Endothelial cell of umbilical vein (primary cell): ENCODE measurements at regions not wholly inside any gene's neighbourhood (a gene's known extent, or its start where the extent isn't known, plus 50 kb on each side); places are given as distances from the start of the nearest gene placed in this dataset.

Source experiments
- BruUV-seq: library from RNA; stranded (reverse); fragments of 400-500 nt; replicated peaks from 2 replicates; lab custom pipeline; 2021; lab: Mats Ljungman, UMichigan
- CTCF ChIA-PET: fragments of 300-600, 350-600 bp; sonication (Branson Sonifier 250); formaldehyde crosslinking; loops from one replicate; lab custom pipeline; 2021; ENCODE audit warnings: antibody characterized with exemption, inconsistent platforms; lab: Charles Lee
- POLR2A ChIA-PET: fragments of 300-600, 350-600 bp; sonication (Branson Sonifier 250); formaldehyde crosslinking; loops from one replicate; lab custom pipeline; 2021; ENCODE audit warnings: antibody characterized with exemption, inconsistent platforms; lab: Charles Lee
- DNase-seq: peaks from one replicate; pipeline ENCODE4 v3.0.0-alpha.2; 2011; ENCODE audit warnings: low read depth, low spot score
- FAIRE-seq: peaks from 2 replicates; lab custom pipeline; 2011; peaks lifted over from hg19 to GRCh38; lab: Jason Lieb, UNC
- H2AFZ ChIP-seq: 2 replicates; pipeline ENCODE4 v1.6.0; 2012; ENCODE audit warnings: low read depth, low read length, control low read depth, inconsistent platforms
- H3K27ac ChIP-seq: 2 replicates; pipeline ENCODE4 v1.5.1; 2011; ENCODE audit warnings: low read depth, mild to moderate bottlenecking, control low read depth, low read length, moderate library complexity; ENCODE audit not compliant: insufficient read depth
- H3K27me3 ChIP-seq, 2 experiments: 2 replicates each; pipeline versions ENCODE4 v1.6.0 to v1.6.1; 2011; ENCODE audit warnings: low read length in 2 of 2, mixed read lengths in 1 of 2; ENCODE audit not compliant: control insufficient read depth in 2 of 2, insufficient read depth in 2 of 2
- H3K36me3 ChIP-seq, 2 experiments: 2 replicates in 1 of 2; 3 replicates in 1 of 2; pipeline ENCODE4 v1.5.1; 2011; ENCODE audit warnings: low read length in 2 of 2, mild to moderate bottlenecking in 1 of 2, moderate library complexity in 1 of 2; ENCODE audit not compliant: control insufficient read depth in 2 of 2, insufficient read depth in 2 of 2; ENCODE audit errors: extremely low read depth in 1 of 2
- H3K4me1 ChIP-seq: 3 replicates; pipeline ENCODE4 v1.5.1; 2011; ENCODE audit warnings: mild to moderate bottlenecking, low read length; ENCODE audit not compliant: control insufficient read depth, insufficient read depth; ENCODE audit errors: extremely low read depth
- H3K4me2 ChIP-seq: 2 replicates; pipeline ENCODE4 v1.6.1; 2011; ENCODE audit warnings: low read length, control low read depth, mixed read lengths; ENCODE audit not compliant: insufficient read depth
- H3K4me3 ChIP-seq, 3 experiments: fragments of 200-600 bp in 1 of 3; sonication (generic), shearing (Covaris generic) in 1 of 3; replicated peaks in 1 of 3; 2 replicates each; pipeline ENCODE4 v1.5.1; 2011 to 2016; ENCODE audit warnings: control low read depth in 3 of 3, low read length in 3 of 3, mild to moderate bottlenecking in 2 of 3, inconsistent platforms in 1 of 3, low read depth in 1 of 3, moderate library complexity in 1 of 3; ENCODE audit not compliant: insufficient read depth in 1 of 3
- H3K79me2 ChIP-seq: 2 replicates; pipeline ENCODE4 v1.6.0; 2012; ENCODE audit warnings: low read length, inconsistent platforms; ENCODE audit not compliant: control insufficient read depth, insufficient read depth
- H3K9ac ChIP-seq: replicated peaks from 2 replicates; pipeline ENCODE3; 2011; ENCODE audit warnings: low read length, control low read depth; ENCODE audit not compliant: insufficient read depth; ENCODE audit errors: extremely low read depth
- H3K9me1 ChIP-seq: replicated peaks from 3 replicates; pipeline ENCODE4 v1.6.0; 2011; ENCODE audit warnings: mild to moderate bottlenecking, low read length; ENCODE audit not compliant: control insufficient read depth, insufficient read depth; ENCODE audit errors: extremely low read depth
- H3K9me3 ChIP-seq: replicated peaks from 2 replicates; pipeline ENCODE4 v1.5.1; 2012; ENCODE audit warnings: low read length, inconsistent platforms; ENCODE audit not compliant: control insufficient read depth, insufficient read depth
- H4K20me1 ChIP-seq: replicated peaks from 2 replicates; pipeline ENCODE3; 2011; ENCODE audit warnings: mild to moderate bottlenecking, low read length; ENCODE audit not compliant: control insufficient read depth, insufficient read depth; ENCODE audit errors: extremely low read depth
- CTCF ChIP-seq, 2 donors: IDR thresholded peaks; 1 replicate in 1 of 2; 2 replicates in 1 of 2; pipeline ENCODE4 v1.5.1; 2011; ENCODE audit warnings: low read length in 2 of 2, mild to moderate bottlenecking in 2 of 2, moderate library complexity in 2 of 2, control low read depth in 1 of 2, inconsistent platforms in 1 of 2, low read depth in 1 of 2; ENCODE audit not compliant: insufficient read depth in 1 of 2; ENCODE audit errors: extremely low read depth in 1 of 2
- EZH2 ChIP-seq: IDR thresholded peaks from 2 replicates; pipeline ENCODE4 v1.6.1; 2012; ENCODE audit warnings: borderline replicate concordance, low read depth, mild to moderate bottlenecking, moderate library complexity, low read length, inconsistent platforms; ENCODE audit not compliant: severe bottlenecking
- FOS ChIP-seq: IDR thresholded peaks from 2 replicates; pipeline ENCODE4 v1.6.1; 2011; ENCODE audit warnings: mild to moderate bottlenecking, low read length, moderate library complexity, borderline replicate concordance; ENCODE audit not compliant: insufficient read depth
- GATA2 ChIP-seq: IDR thresholded peaks from 2 replicates; pipeline ENCODE4 v1.7.0; 2011; ENCODE audit warnings: low read depth, mild to moderate bottlenecking, moderate library complexity, mixed read lengths, low read length; ENCODE audit not compliant: insufficient read length, insufficient read depth
- JUN ChIP-seq: IDR thresholded peaks from 2 replicates; pipeline ENCODE4 v1.6.1; 2011; ENCODE audit warnings: borderline replicate concordance, low read depth; ENCODE audit not compliant: insufficient read length, insufficient read depth
- MAX ChIP-seq: IDR thresholded peaks from 2 replicates; pipeline ENCODE4 v1.6.1; 2011; ENCODE audit not compliant: insufficient read depth, insufficient read length
- MYC ChIP-seq: IDR thresholded peaks from one replicate; pipeline ENCODE4 v1.6.1; 2011; ENCODE audit warnings: mild to moderate bottlenecking, low read depth, low read length
- POLR2A ChIP-seq: IDR thresholded peaks from 2 replicates; pipeline ENCODE4 v1.6.1; 2012; ENCODE audit warnings: low read depth, mild to moderate bottlenecking, control low read depth, low read length
- POLR2AphosphoS5 ChIP-seq: IDR thresholded peaks from 2 replicates; pipeline ENCODE4 v1.6.1; 2012; ENCODE audit warnings: low read depth, mild to moderate bottlenecking, control low read depth, low read length, moderate library complexity; ENCODE audit not compliant: insufficient read depth
- dilution Hi-C: fragments of 300-500 bp; cut with MboI; formaldehyde crosslinking; loops from one replicate; pipeline ENCODE4 v1.15.0; 2019; ENCODE audit warnings: low sequenced_read_pairs; ENCODE audit not compliant: extremely low pct_ligation_motif_present
- intact Hi-C: fragments of 100-400 bp; cut with micrococcal nuclease; formaldehyde crosslinking; loops from one replicate; pipeline ENCODE4 v1.10.0; 2022

DNA sequence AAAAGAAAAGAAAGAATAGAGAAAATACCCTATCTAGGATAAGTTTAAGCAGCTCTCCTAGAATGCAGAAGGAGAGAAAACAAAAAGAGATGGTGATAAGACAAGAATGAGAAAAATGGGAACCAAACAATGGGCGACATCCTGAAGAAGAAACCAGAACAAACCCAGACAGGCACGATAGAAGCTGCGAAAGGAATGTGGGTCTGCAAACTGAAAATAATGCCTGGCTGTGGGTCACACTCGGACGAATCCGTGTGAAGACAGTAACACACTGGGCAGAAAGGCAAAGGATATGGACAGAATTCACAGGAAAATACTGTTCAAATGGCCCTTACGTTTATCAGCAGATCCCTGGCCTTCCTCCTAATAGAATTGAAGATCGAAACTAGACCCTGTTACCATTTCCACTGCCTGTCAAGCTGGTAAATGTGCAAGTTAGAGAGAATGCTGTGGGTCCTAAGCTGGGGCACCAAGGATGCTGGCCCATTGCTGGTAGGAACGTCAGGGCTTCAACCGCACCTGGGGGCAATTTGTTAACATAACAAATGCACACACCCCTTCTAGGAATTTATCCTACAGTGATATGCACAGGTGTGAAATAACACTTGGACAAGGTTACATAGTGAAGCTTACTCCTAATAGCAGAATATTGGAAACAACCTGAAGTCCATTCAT, 117.5 kb upstream of the RFLNA start:
- BruUV-seq: no TSS peak
- no peaks in the 10 kb centered on the region for H4K20me1 ChIP-seq
- H3K4me2 ChIP-seq: no peak overlapping the region
- no peak overlapping the region for H3K4me3 ChIP-seq
- H2AFZ ChIP-seq: peak overlapping the region; percentile 4
- dilution Hi-C loops (no loop called here), intact Hi-C loops (no loop called here)
- POLR2A ChIA-PET: interaction anchor here (0.6 kb wide), 1 partner anchor 19 kb away, joined by 5 read pairs; no protein-coding TSS in a partner anchor
- H3K79me2 ChIP-seq: no peaks in the 10 kb centered on the region
- CTCF ChIA-PET: interaction anchor here (1.4 to 2.2 kb wide), 2 partner anchors 10 to 145 kb away, joined by 3 to 5 read pairs; no protein-coding TSS in a partner anchor
- H3K9me1 ChIP-seq: no peaks in the 10 kb centered on the region
- H3K4me1 ChIP-seq: peaks cover 5% of the 10 kb centered on the region
- no peaks in the 10 kb centered on the region for H3K36me3 ChIP-seq
- no peak for FAIRE-seq
- H3K27me3 ChIP-seq: no peaks in the 10 kb centered on the region
- DNase-seq: no peak
- H3K27ac ChIP-seq: no peak overlapping the region
- TF ChIP-seq CTCF (IDR thresholded peaks at IDR 0.05; ENCODE audit: extremely low read depth in 1 of 2, insufficient read depth in 1 of 2, low read depth in 1 of 2, low read length in 2 of 2) (no peak), MYC (no peak), EZH2 (no peak), GATA2 (no peak), POLR2AphosphoS5 (no peak), JUN (no peak), MAX (no peak), FOS (no peak), POLR2A (no peak)
- no peaks in the 10 kb centered on the region for H3K9me3 ChIP-seq
- no peak overlapping the region for H3K9ac ChIP-seq
